Caco-2 (cell line): ENCODE measurements at regions not wholly inside any gene's neighbourhood (a gene's known extent, or its start where the extent isn't known, plus 50 kb on each side); places are given as distances from the start of the nearest gene placed in this dataset.

Experiments used
- BruUV-seq: library from RNA; stranded (reverse); fragments of 400-500 nt; replicated peaks from 2 replicates; lab custom pipeline; 2021; lab: Mats Ljungman, UMichigan
- CTCF ChIA-PET: fragments of 300-600 bp; sonication (Branson Sonifier 250); formaldehyde crosslinking; loops from one replicate; lab custom pipeline; 2022; ENCODE audit warnings: antibody characterized with exemption; lab: Charles Lee
- POLR2A ChIA-PET: fragments of 300-600 bp; sonication (Branson Sonifier 250); formaldehyde crosslinking; loops from one replicate; lab custom pipeline; 2022; ENCODE audit warnings: antibody characterized with exemption; lab: Charles Lee
- DNase-seq, 2 experiments: peaks; one replicate each; pipeline versions ENCODE4 v3.0.0 to v3.0.0-alpha.2; 2020 to 2022
- H3K27me3 ChIP-seq: replicated peaks from 2 replicates; pipeline ENCODE4 v1.6.0; 2011; ENCODE audit warnings: low read length; ENCODE audit not compliant: control insufficient read depth, insufficient read depth
- H3K36me3 ChIP-seq: 2 replicates; pipeline ENCODE4 v1.5.1; 2011; ENCODE audit warnings: low read length; ENCODE audit not compliant: control insufficient read depth, insufficient read depth
- H3K4me1 ChIP-seq: fragments of 250-450 bp; sonication (Bioruptor Pico); 2 replicates; pipeline ENCODE4 v1.5.1; 2020; ENCODE audit warnings: mild to moderate bottlenecking
- H3K4me3 ChIP-seq: 2 replicates; pipeline ENCODE4 v1.5.1; 2011; ENCODE audit warnings: low read depth, mild to moderate bottlenecking, control low read depth, low read length
- H3K9me3 ChIP-seq: fragments of 250-450 bp; sonication (Bioruptor Pico); 2 replicates; pipeline ENCODE4 v1.5.1; 2020; ENCODE audit warnings: mild to moderate bottlenecking, moderate library complexity
- H3K27ac Mint-ChIP-seq: one replicate; pipeline ENCODE4 v1.8.0; 2022; ENCODE audit warnings: mixed read lengths; ENCODE audit not compliant: unreplicated experiment
- H3K27me3 Mint-ChIP-seq: one replicate; pipeline ENCODE4 v1.8.0; 2022; ENCODE audit warnings: mixed read lengths; ENCODE audit not compliant: insufficient read depth, unreplicated experiment
- H3K36me3 Mint-ChIP-seq: one replicate; pipeline ENCODE4 v1.8.0; 2022; ENCODE audit warnings: mild to moderate bottlenecking, mixed read lengths; ENCODE audit not compliant: insufficient read depth, unreplicated experiment
- H3K4me1 Mint-ChIP-seq: one replicate; pipeline ENCODE4 v1.8.0; 2022; ENCODE audit warnings: low read depth, mixed read lengths; ENCODE audit not compliant: unreplicated experiment
- H3K4me3 Mint-ChIP-seq: one replicate; pipeline ENCODE4 v1.8.0; 2022; ENCODE audit warnings: mild to moderate bottlenecking, moderate library complexity, mixed read lengths; ENCODE audit not compliant: unreplicated experiment
- H3K9me3 Mint-ChIP-seq: one replicate; pipeline ENCODE4 v1.8.0; 2022; ENCODE audit warnings: mixed read lengths; ENCODE audit not compliant: unreplicated experiment
- intact Hi-C: fragments of 100-400 bp; cut with micrococcal nuclease; formaldehyde crosslinking; loops from one replicate; pipeline ENCODE4 v1.10.0; 2022; ENCODE audit not compliant: unreplicated experiment
- TF ChIP-seq, protein P1 (sequence below), 2 experiments: fragments of 200-600 bp in 1 of 2; IDR thresholded peaks; 1 replicate in 1 of 2; 2 replicates in 1 of 2; pipeline versions ENCODE4 v1.5.1 to v1.8.0; 2011 to 2022; ENCODE audit warnings: antibody characterized with exemption in 1 of 2, control low read depth in 1 of 2, inconsistent platforms in 1 of 2, low read depth in 1 of 2, low read length in 1 of 2, mild to moderate bottlenecking in 1 of 2, moderate library complexity in 1 of 2; ENCODE audit not compliant: insufficient read depth in 1 of 2, severe bottlenecking in 1 of 2, unreplicated experiment in 1 of 2

DNA sequence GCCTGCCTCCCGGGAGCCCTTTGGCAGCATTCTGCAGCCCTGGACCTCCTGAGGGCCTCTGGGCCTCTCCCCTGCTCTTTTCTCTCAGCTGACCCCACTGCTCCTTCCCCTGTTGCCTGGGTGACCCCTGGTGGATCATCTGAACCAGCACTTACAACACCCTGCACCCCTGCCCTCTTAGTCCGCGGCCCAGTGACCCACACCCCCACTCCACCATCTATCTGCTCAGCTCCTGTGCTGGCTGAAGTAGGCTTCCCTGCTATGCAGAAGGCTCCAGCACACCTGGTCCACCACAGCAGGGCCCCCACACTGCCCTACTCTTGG lies 74.0 kb downstream of the DMRTA2 start:
- intact Hi-C loops = loop anchor here (2.0 kb wide), 1 partner anchor 20 kb away; no protein-coding TSS in a partner anchor
- H3K27ac Mint-ChIP-seq = no peak overlapping the region
- no peak overlapping the region for H3K4me3 Mint-ChIP-seq
- BruUV-seq = no TSS peak
- no peak for DNase-seq
- H3K27me3 ChIP-seq = no peaks in the 10 kb centered on the region
- H3K9me3 ChIP-seq = no peaks in the 10 kb centered on the region
- no peaks in the 10 kb centered on the region for H3K9me3 Mint-ChIP-seq
- no peaks in the 10 kb centered on the region for H3K4me1 ChIP-seq
- TF ChIP-seq, protein P1, sequence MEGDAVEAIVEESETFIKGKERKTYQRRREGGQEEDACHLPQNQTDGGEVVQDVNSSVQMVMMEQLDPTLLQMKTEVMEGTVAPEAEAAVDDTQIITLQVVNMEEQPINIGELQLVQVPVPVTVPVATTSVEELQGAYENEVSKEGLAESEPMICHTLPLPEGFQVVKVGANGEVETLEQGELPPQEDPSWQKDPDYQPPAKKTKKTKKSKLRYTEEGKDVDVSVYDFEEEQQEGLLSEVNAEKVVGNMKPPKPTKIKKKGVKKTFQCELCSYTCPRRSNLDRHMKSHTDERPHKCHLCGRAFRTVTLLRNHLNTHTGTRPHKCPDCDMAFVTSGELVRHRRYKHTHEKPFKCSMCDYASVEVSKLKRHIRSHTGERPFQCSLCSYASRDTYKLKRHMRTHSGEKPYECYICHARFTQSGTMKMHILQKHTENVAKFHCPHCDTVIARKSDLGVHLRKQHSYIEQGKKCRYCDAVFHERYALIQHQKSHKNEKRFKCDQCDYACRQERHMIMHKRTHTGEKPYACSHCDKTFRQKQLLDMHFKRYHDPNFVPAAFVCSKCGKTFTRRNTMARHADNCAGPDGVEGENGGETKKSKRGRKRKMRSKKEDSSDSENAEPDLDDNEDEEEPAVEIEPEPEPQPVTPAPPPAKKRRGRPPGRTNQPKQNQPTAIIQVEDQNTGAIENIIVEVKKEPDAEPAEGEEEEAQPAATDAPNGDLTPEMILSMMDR (IDR thresholded peaks at IDR 0.05; ENCODE audit: insufficient read depth in 1 of 2, low read depth in 1 of 2, low read length in 1 of 2, severe bottlenecking in 1 of 2, unreplicated experiment in 1 of 2) = no peak
- ChIA-PET CTCF (interaction anchor here (1.0 kb wide), 2 partner anchors 1389 to 1532 kb away, joined by 3 to 4 read pairs; no protein-coding TSS in a partner anchor), POLR2A (no interaction called here)
- H3K4me1 Mint-ChIP-seq = no peaks in the 10 kb centered on the region
- H3K36me3 Mint-ChIP-seq = no peaks in the 10 kb centered on the region
- peaks cover 17% of the 10 kb centered on the region for H3K27me3 Mint-ChIP-seq
- H3K4me3 ChIP-seq = no peak overlapping the region
- H3K36me3 ChIP-seq = no peaks in the 10 kb centered on the region

DNA sequence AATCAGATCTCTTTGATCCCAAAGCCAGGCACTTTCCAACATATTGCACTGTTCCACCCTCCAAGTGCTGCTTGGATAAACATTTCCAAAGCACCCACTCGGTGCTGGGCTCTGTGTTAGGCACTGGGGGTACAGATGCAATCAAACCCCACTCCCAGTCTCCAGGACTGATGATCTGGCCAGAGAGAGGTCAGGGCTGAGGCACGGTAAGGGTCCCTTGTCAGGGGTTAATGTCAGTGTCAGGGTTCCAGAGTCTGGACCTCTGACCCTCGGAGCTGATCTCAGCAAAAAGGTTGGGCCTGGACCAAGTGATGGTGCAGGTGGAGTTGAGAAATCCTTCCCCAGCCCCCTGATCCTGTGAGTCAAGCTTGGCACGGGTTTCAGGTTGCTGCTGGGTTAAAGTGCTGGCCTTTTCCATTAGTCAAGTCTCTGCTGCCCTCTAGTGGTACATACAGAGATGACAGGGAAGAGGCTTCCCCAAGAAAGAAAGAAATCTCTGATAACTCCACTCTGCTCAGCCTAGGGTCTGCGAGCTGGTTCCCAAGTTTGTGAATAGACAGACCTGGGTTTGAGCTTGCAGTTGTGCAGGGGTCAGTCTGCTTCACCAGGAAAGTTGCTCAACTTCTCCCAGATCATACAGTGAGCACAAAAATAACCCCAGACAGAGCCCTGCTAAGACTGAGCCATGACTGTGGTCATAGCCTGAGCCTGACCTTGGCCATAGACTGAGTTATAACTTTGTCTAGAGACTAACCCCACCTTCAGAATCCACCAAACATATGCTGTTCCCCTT lies 74.6 kb downstream of the DMRTA2 start:
- TF ChIP-seq, protein P1 (IDR thresholded peaks at IDR 0.05; ENCODE audit: insufficient read depth in 1 of 2, low read depth in 1 of 2, low read length in 1 of 2, severe bottlenecking in 1 of 2, unreplicated experiment in 1 of 2) = peak; percentile 72 to 76
- H3K4me3 ChIP-seq = no peak overlapping the region
- H3K27me3 ChIP-seq = no peaks in the 10 kb centered on the region
- BruUV-seq = no TSS peak
- H3K4me1 Mint-ChIP-seq = no peaks in the 10 kb centered on the region
- no peak overlapping the region for H3K4me3 Mint-ChIP-seq
- H3K36me3 ChIP-seq = no peaks in the 10 kb centered on the region
- no peaks in the 10 kb centered on the region for H3K9me3 ChIP-seq
- DNase-seq = peak; percentile 54 to 58
- ChIA-PET POLR2A (no interaction called here), CTCF (interaction anchor here (0.6 to 1.0 kb wide), 3 partner anchors 638 to 1531 kb away, joined by 3 to 4 read pairs (median 3); no protein-coding TSS in a partner anchor)
- peaks cover 13% of the 10 kb centered on the region for H3K27me3 Mint-ChIP-seq
- no peak overlapping the region for H3K27ac Mint-ChIP-seq
- H3K4me1 ChIP-seq = no peaks in the 10 kb centered on the region
- H3K9me3 Mint-ChIP-seq = no peaks in the 10 kb centered on the region
- H3K36me3 Mint-ChIP-seq = no peaks in the 10 kb centered on the region
- intact Hi-C loops = loop anchor here (1.0 to 2.0 kb wide), 3 partner anchors 20 to 1432 kb away; no protein-coding TSS in a partner anchor

DNA sequence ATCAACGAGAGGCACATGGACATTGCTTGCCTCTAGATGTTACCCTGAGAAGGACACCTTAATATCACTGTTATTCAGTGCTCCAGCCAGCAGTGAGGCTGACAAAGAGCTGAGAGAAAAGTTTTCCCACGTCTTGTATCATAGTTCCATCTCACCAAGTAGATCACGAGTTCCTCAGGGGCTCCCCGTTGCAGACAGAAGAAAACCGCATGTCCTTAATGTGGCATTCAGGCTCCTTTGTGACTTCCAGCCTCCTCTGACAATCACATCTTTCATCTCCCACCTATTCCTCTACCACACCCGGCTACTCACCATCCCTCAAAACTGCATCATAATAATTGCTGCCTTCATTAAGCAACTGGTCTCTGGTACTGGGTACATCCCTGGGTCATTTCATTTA lies 75.3 kb downstream of the DMRTA2 start:
- POLR2A ChIA-PET = no interaction called here
- Mint-ChIP-seq H3K9me3 (no peaks in the 10 kb centered on the region), H3K4me1 (no peaks in the 10 kb centered on the region), H3K27ac (no peak overlapping the region), H3K36me3 (no peaks in the 10 kb centered on the region), H3K27me3 (peaks cover 15% of the 10 kb centered on the region), H3K4me3 (no peak overlapping the region)
- Histone ChIP-seq H3K9me3 (no peaks in the 10 kb centered on the region), H3K36me3 (no peaks in the 10 kb centered on the region), H3K27me3 (no peaks in the 10 kb centered on the region), H3K4me3 (no peak overlapping the region), H3K4me1 (no peaks in the 10 kb centered on the region)
- no peak for DNase-seq
- CTCF ChIA-PET = interaction anchor here (0.6 kb wide), 1 partner anchor 637 kb away, joined by 3 read pairs; no protein-coding TSS in a partner anchor
- intact Hi-C loops = loop anchor here (1.0 to 2.0 kb wide), 3 partner anchors 19 to 1432 kb away; no protein-coding TSS in a partner anchor
- no TSS peak for BruUV-seq
- TF ChIP-seq, protein P1 (IDR thresholded peaks at IDR 0.05; ENCODE audit: insufficient read depth in 1 of 2, low read depth in 1 of 2, low read length in 1 of 2, severe bottlenecking in 1 of 2, unreplicated experiment in 1 of 2) = no peak
